A549 (cell line): ENCODE measurements at regions not wholly inside any gene's neighbourhood (a gene's known extent, or its start where the extent isn't known, plus 50 kb on each side); places are given as distances from the start of the nearest gene placed in this dataset.
"Not testable (repeated sequence)": the region's sequence is repeated elsewhere in the genome, so short reads cannot be mapped to it uniquely, and the experiment has no call there.

Experiments used
- ATAC-seq, 2 experiments: fragments of 200-7000 bp in 1 of 2; fragments of >200 bp in 1 of 2; cut with Nextera tagmentation in 1 of 2; cut with Tn5 transposase in 1 of 2; 3 replicates each; pipeline versions ENCODE4 v1.8.0 to v1.9.1; 2018 to 2020; ENCODE audit warnings: mild to moderate bottlenecking in 1 of 2, moderate library complexity in 1 of 2
- CTCF ChIA-PET: fragments of 300-600 bp; sonication (Branson Sonifier 250); formaldehyde crosslinking; extraction: SDS; loops from one replicate; lab custom pipeline; 2021; ENCODE audit warnings: antibody characterized with exemption, inconsistent platforms; lab: Yijun Ruan, JAX
- POLR2A ChIA-PET: fragments of 350-600 bp; formaldehyde crosslinking; extraction: SDS; loops from one replicate; lab custom pipeline; 2021; ENCODE audit warnings: antibody characterized with exemption, inconsistent platforms; lab: Yijun Ruan, JAX
- DNase-seq, 2 experiments: peaks; one replicate each; pipeline versions ENCODE4 v3.0.0 to v3.0.0-alpha.2; 2011 to 2016; ENCODE audit warnings: low read depth in 1 of 2, low spot score in 1 of 2
- FAIRE-seq: peaks from 2 replicates; lab custom pipeline; 2011; peaks lifted over from hg19 to GRCh38; lab: Jason Lieb, UNC
- H3K27ac ChIP-seq, 2 experiments: fragments of >200 bp; sonication (Bioruptor Twin); formaldehyde crosslinking; 3 replicates each; pipeline ENCODE4 v1.5.1; 2016 to 2017
- H3K4me1 ChIP-seq: fragments of >200 bp; sonication (Bioruptor Twin); formaldehyde crosslinking; 3 replicates; pipeline ENCODE4 v1.6.1; 2016
- H3K4me2 ChIP-seq: fragments of >200 bp; sonication (Bioruptor Twin); formaldehyde crosslinking; 3 replicates; pipeline ENCODE4 v1.6.1; 2016
- H3K4me3 ChIP-seq: fragments of >200 bp; sonication (Bioruptor Twin); formaldehyde crosslinking; 3 replicates; pipeline ENCODE4 v1.5.1; 2016
- H3K9me3 ChIP-seq: fragments of >200 bp; sonication (Bioruptor Twin); formaldehyde crosslinking; 3 replicates; pipeline ENCODE4 v1.6.1; 2016
- CEBPB ChIP-seq, 2 experiments: fragments of >200 bp in 1 of 2; sonication (Bioruptor Twin) in 1 of 2; formaldehyde crosslinking in 1 of 2; IDR thresholded peaks; 2 replicates each; pipeline ENCODE4 v1.6.1; 2012 to 2016
- EHF ChIP-seq: fragments of 250-450 bp; sonication (Bioruptor Pico); IDR thresholded peaks from 2 replicates; pipeline ENCODE4 v1.5.0; 2020; ENCODE audit warnings: mild to moderate bottlenecking
- FOSL2 ChIP-seq, 2 experiments: fragments of 450-650 bp in 1 of 2; fragments of >200 bp in 1 of 2; sonication (Bioruptor Twin) in 1 of 2; formaldehyde crosslinking; IDR thresholded peaks; 2 replicates each; pipeline versions ENCODE4 v1.5.0 to v1.6.1; 2016 to 2020; ENCODE audit warnings: mild to moderate bottlenecking in 1 of 2, moderate library complexity in 1 of 2
- FOXS1 ChIP-seq: fragments of 250-450 bp; sonication (Bioruptor Pico); IDR thresholded peaks from 2 replicates; pipeline ENCODE4 v1.5.0; 2020; ENCODE audit warnings: mild to moderate bottlenecking, moderate library complexity
- HEYL ChIP-seq: fragments of 250-450 bp; sonication (Bioruptor Pico); IDR thresholded peaks from 2 replicates; pipeline ENCODE4 v1.8.0; 2021; ENCODE audit warnings: mild to moderate bottlenecking, moderate library complexity
- JUN ChIP-seq, 2 experiments: fragments of >200 bp; sonication (Bioruptor Twin); formaldehyde crosslinking; IDR thresholded peaks; 2 replicates in 1 of 2; 3 replicates in 1 of 2; pipeline ENCODE4 v1.6.1; 2016 to 2017
- JUNB ChIP-seq: fragments of >200 bp; sonication (Bioruptor Twin); formaldehyde crosslinking; IDR thresholded peaks from 2 replicates; pipeline ENCODE4 v1.6.1; 2016
- KDM1A ChIP-seq: fragments of 200-600 bp; sonication (generic); IDR thresholded peaks from 2 replicates; pipeline ENCODE4 v1.6.1; 2016; ENCODE audit warnings: low read depth, mild to moderate bottlenecking
- MAZ ChIP-seq: fragments of 150-350 bp; IDR thresholded peaks from 2 replicates; pipeline ENCODE4 v1.6.1; 2014; ENCODE audit warnings: antibody characterized with exemption, low read depth, low read length, borderline replicate concordance
- NPAS2 ChIP-seq: fragments of 250-450 bp; sonication (Bioruptor Pico); IDR thresholded peaks from 2 replicates; pipeline ENCODE4 v1.8.0; 2022; ENCODE audit warnings: mild to moderate bottlenecking, moderate library complexity, borderline replicate concordance
- NR3C1 ChIP-seq: fragments of >200 bp; sonication (Bioruptor Twin); formaldehyde crosslinking; IDR thresholded peaks from 3 replicates; pipeline ENCODE4 v1.6.1; 2017
- POLR2A ChIP-seq: IDR thresholded peaks from 2 replicates; pipeline ENCODE4 v1.6.1; 2012; ENCODE audit warnings: mild to moderate bottlenecking, low read length
- POLR2AphosphoS2 ChIP-seq: conservative IDR thresholded peaks from 2 replicates; pipeline ENCODE4 v1.6.1; 2012; ENCODE audit warnings: low read length, improper control_type of control experiment, inconsistent platforms
- RAD21 ChIP-seq, 2 experiments: fragments of >200 bp in 1 of 2; sonication (Bioruptor Twin) in 1 of 2; formaldehyde crosslinking in 1 of 2; IDR thresholded peaks in 1 of 2; conservative IDR thresholded peaks in 1 of 2; 2 replicates in 1 of 2; 3 replicates in 1 of 2; pipeline ENCODE4 v1.6.1; 2012 to 2018; ENCODE audit warnings: inconsistent platforms in 1 of 2
- RARB ChIP-seq: fragments of 250-450 bp; sonication (Bioruptor Pico); IDR thresholded peaks from 2 replicates; pipeline ENCODE4 v1.8.0; 2021; ENCODE audit warnings: mild to moderate bottlenecking, moderate library complexity
- RCOR1 ChIP-seq: fragments of 150-350 bp; IDR thresholded peaks from 2 replicates; pipeline ENCODE4 v1.6.1; 2014; ENCODE audit warnings: antibody characterized with exemption, low read length, low read depth
- RNF2 ChIP-seq: fragments of 200-600 bp; sonication (generic); IDR thresholded peaks from 2 replicates; pipeline ENCODE4 v1.6.1; 2016; ENCODE audit warnings: low read depth, mild to moderate bottlenecking, antibody characterized with exemption, moderate library complexity, borderline replicate concordance
- TFCP2L1 ChIP-seq: fragments of 250-450 bp; sonication (Bioruptor Pico); IDR thresholded peaks from 2 replicates; pipeline ENCODE4 v1.5.0; 2021; ENCODE audit warnings: mild to moderate bottlenecking
- ZFP36 ChIP-seq: fragments of 450-650 bp; IDR thresholded peaks from 2 replicates; pipeline ENCODE4 v1.6.1; 2014; ENCODE audit warnings: borderline replicate concordance; ENCODE audit not compliant: partially characterized antibody
- ZSCAN20 ChIP-seq: fragments of 250-450 bp; sonication (Bioruptor Pico); IDR thresholded peaks from 2 replicates; pipeline ENCODE4 v1.8.0; 2022; ENCODE audit warnings: mild to moderate bottlenecking, moderate library complexity
- WGBS: methylation state at CpG from one replicate; pipeline ENCODE4 v1.1.6; 2017; ENCODE audit errors: missing lambda C conversion rate; 5-methylcytosine and 5-hydroxymethylcytosine counted together
- TF ChIP-seq, protein P1 (sequence below): fragments of >200 bp; sonication (Bioruptor Twin); formaldehyde crosslinking; IDR thresholded peaks from 3 replicates; pipeline ENCODE4 v1.6.1; 2016
- TF ChIP-seq, protein P2 (sequence below): fragments of >200 bp; sonication (Bioruptor Twin); formaldehyde crosslinking; IDR thresholded peaks from 2 replicates; pipeline ENCODE4 v1.6.1; 2016
- TF ChIP-seq, protein P3 (sequence below): fragments of 450-650 bp; IDR thresholded peaks from 2 replicates; pipeline ENCODE4 v1.6.1; 2014; ENCODE audit warnings: antibody characterized with exemption
- TF ChIP-seq, protein P4 (sequence below): fragments of 200-600 bp; sonication (generic); IDR thresholded peaks from 2 replicates; pipeline ENCODE4 v1.6.1; 2016; ENCODE audit warnings: antibody characterized with exemption, mild to moderate bottlenecking, moderate library complexity
- TF ChIP-seq, protein P5 (sequence below): fragments of >200 bp; sonication (Bioruptor Twin); formaldehyde crosslinking; IDR thresholded peaks from 3 replicates; pipeline ENCODE4 v1.5.1; 2016

DNA sequence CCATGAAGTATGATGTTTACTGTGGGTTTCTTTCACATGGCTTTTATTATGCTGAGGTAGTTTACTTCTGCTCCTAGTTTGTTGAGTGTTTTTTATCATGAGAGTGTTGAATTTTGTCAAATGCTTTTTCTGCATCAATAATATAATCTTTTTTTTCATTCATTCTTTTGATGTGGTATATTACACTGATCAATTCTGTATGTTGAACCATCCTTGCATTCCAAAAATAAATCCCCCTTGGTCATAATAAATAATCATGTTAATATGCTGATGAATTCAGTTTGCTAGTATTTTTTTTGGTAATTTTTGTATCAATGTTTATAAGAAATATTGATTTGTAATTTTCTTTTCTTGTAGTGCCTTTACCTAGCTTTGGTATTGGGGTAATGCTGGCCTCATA, 97.9 kb upstream of the ZNF648 start:
- Histone ChIP-seq H3K4me1 (no peaks in the 10 kb centered on the region), H3K4me2 (no peak overlapping the region)
- no peak for FAIRE-seq
- TF ChIP-seq, protein P1, sequence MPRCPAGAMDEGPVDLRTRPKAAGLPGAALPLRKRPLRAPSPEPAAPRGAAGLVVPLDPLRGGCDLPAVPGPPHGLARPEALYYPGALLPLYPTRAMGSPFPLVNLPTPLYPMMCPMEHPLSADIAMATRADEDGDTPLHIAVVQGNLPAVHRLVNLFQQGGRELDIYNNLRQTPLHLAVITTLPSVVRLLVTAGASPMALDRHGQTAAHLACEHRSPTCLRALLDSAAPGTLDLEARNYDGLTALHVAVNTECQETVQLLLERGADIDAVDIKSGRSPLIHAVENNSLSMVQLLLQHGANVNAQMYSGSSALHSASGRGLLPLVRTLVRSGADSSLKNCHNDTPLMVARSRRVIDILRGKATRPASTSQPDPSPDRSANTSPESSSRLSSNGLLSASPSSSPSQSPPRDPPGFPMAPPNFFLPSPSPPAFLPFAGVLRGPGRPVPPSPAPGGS: no peak
- TF ChIP-seq CEBPB (IDR thresholded peaks at IDR 0.05) (no peak), KDM1A (no peak), ZSCAN20 (CRISPR knock-in tag) (no peak), FOXS1 (no peak), RCOR1 (no peak), JUNB (no peak), MAZ (no peak), HEYL (no peak)
- TF ChIP-seq, protein P2, sequence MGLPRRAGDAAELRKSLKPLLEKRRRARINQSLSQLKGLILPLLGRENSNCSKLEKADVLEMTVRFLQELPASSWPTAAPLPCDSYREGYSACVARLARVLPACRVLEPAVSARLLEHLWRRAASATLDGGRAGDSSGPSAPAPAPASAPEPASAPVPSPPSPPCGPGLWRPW: no peak
- TF ChIP-seq, all 56 proteins: peak for 0
- no peak overlapping the region for H3K27ac ChIP-seq
- CTCF ChIA-PET: interaction anchor here (0.6 to 1.8 kb wide), 2 partner anchors 16 to 59 kb away, joined by 3 to 4 read pairs; no protein-coding TSS in a partner anchor
- POLR2A ChIA-PET: no interaction called here
- ATAC-seq: no peak
- H3K9me3 ChIP-seq: 0 out of 3 replicates have a peak, but pooled peaks cover 2% of the 10 kb centered on the region
- H3K4me3 ChIP-seq: no peak overlapping the region
- DNase-seq: no peak

DNA sequence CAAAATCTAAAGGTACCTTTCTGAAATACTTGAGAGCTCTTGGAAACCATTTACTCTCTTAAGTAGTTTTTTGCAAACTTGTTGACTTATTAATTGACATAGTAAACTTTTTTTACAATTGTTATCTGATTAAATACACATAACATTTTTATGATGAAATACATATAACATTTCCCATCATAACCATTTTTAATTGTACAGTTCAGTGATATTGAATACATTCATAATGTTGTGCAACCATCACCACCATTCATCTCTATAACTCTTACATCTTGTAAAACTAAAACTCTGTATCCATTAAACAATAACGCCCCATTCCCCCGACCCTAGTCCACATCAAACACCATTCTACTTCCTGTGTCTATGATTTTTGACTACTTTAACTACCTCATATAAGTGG, 95.7 kb upstream of the ZNF648 start:
- TF ChIP-seq, protein P3, sequence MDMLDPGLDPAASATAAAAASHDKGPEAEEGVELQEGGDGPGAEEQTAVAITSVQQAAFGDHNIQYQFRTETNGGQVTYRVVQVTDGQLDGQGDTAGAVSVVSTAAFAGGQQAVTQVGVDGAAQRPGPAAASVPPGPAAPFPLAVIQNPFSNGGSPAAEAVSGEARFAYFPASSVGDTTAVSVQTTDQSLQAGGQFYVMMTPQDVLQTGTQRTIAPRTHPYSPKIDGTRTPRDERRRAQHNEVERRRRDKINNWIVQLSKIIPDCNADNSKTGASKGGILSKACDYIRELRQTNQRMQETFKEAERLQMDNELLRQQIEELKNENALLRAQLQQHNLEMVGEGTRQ: no peak
- TF ChIP-seq RAD21 (conservative IDR thresholded peaks at IDR 0.05 in 1 of 2, IDR thresholded peaks at IDR 0.05 in 1 of 2): no peak
- TF ChIP-seq POLR2AphosphoS2: no peak
- TF ChIP-seq FOXS1: no peak
- TF ChIP-seq RNF2: no peak
- no peak for TF ChIP-seq NR3C1
- no peak for TF ChIP-seq POLR2A
- TF ChIP-seq, protein P4, sequence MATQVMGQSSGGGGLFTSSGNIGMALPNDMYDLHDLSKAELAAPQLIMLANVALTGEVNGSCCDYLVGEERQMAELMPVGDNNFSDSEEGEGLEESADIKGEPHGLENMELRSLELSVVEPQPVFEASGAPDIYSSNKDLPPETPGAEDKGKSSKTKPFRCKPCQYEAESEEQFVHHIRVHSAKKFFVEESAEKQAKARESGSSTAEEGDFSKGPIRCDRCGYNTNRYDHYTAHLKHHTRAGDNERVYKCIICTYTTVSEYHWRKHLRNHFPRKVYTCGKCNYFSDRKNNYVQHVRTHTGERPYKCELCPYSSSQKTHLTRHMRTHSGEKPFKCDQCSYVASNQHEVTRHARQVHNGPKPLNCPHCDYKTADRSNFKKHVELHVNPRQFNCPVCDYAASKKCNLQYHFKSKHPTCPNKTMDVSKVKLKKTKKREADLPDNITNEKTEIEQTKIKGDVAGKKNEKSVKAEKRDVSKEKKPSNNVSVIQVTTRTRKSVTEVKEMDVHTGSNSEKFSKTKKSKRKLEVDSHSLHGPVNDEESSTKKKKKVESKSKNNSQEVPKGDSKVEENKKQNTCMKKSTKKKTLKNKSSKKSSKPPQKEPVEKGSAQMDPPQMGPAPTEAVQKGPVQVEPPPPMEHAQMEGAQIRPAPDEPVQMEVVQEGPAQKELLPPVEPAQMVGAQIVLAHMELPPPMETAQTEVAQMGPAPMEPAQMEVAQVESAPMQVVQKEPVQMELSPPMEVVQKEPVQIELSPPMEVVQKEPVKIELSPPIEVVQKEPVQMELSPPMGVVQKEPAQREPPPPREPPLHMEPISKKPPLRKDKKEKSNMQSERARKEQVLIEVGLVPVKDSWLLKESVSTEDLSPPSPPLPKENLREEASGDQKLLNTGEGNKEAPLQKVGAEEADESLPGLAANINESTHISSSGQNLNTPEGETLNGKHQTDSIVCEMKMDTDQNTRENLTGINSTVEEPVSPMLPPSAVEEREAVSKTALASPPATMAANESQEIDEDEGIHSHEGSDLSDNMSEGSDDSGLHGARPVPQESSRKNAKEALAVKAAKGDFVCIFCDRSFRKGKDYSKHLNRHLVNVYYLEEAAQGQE: no peak
- TF ChIP-seq MAZ: no peak
- no peak for TF ChIP-seq FOSL2 (IDR thresholded peaks at IDR 0.05)
- TF ChIP-seq FOSL2 (CRISPR knock-in tag; IDR thresholded peaks at IDR 0.05): no peak
- no peak for TF ChIP-seq TFCP2L1 (CRISPR knock-in tag)
- TF ChIP-seq EHF (CRISPR knock-in tag): no peak
- TF ChIP-seq RARB (CRISPR knock-in tag): no peak
- TF ChIP-seq, protein P5, sequence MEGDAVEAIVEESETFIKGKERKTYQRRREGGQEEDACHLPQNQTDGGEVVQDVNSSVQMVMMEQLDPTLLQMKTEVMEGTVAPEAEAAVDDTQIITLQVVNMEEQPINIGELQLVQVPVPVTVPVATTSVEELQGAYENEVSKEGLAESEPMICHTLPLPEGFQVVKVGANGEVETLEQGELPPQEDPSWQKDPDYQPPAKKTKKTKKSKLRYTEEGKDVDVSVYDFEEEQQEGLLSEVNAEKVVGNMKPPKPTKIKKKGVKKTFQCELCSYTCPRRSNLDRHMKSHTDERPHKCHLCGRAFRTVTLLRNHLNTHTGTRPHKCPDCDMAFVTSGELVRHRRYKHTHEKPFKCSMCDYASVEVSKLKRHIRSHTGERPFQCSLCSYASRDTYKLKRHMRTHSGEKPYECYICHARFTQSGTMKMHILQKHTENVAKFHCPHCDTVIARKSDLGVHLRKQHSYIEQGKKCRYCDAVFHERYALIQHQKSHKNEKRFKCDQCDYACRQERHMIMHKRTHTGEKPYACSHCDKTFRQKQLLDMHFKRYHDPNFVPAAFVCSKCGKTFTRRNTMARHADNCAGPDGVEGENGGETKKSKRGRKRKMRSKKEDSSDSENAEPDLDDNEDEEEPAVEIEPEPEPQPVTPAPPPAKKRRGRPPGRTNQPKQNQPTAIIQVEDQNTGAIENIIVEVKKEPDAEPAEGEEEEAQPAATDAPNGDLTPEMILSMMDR: no peak
- no peak for TF ChIP-seq JUN (IDR thresholded peaks at IDR 0.05)
- TF ChIP-seq NPAS2: no peak
- no peak for TF ChIP-seq ZFP36
- Histone ChIP-seq H3K4me2 (no peak overlapping the region), H3K4me3 (no peak overlapping the region), H3K9me3 (0 out of 3 replicates have a peak, but pooled peaks cover 2% of the 10 kb centered on the region), H3K4me1 (no peaks in the 10 kb centered on the region), H3K27ac (no peak overlapping the region)
- FAIRE-seq (no peak), DNase-seq (no peak), ATAC-seq (no peak)
- ChIA-PET CTCF (no interaction called here), POLR2A (no interaction called here)
- 30% methylated on average over 2 of the region's 2 CpGs for WGBS

DNA sequence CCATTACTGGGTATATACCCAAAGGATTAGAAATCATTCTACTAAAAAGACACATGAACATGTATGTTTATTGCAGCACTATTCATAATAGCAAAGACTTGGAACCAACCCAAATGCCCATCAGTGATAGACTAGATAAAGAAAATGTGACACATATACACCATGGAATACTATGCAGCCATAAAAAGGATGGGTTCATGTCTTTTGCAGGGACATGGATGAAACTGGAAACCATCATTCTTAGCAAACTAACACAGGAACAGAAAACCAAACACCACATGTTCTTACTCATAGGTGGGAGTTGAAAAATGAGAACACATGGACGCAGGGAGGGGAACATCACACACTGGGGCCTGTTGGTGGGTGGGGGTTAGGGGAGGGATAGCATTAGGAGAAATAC, 92.9 kb upstream of the ZNF648 start:
- FAIRE-seq, H3K4me1 ChIP-seq, H3K4me3 ChIP-seq, H3K27ac ChIP-seq, H3K9me3 ChIP-seq, DNase-seq, POLR2A ChIA-PET, ATAC-seq, H3K4me2 ChIP-seq: not testable (repeated sequence)
- WGBS: 88% methylated on average over 1 of the region's 1 CpG
- CTCF ChIA-PET: interaction anchor here (1.4 to 3.6 kb wide), 2 partner anchors 11 kb away, joined by 7 to 25 read pairs; no protein-coding TSS in a partner anchor
